Psoas muscle (tissue), 7 donors: ENCODE measurements at regions not wholly inside any gene's neighbourhood (a gene's known extent, or its start where the extent isn't known, plus 50 kb on each side); places are given as distances from the start of the nearest gene placed in this dataset.
"Not testable (repeated sequence)": the region's sequence is repeated elsewhere in the genome, so short reads cannot be mapped to it uniquely, and the experiment has no call there.

Source experiments
- ATAC-seq, 4 donors: fragments of 200-7000 bp; cut with Tn5 transposase; one replicate each; pipeline ENCODE4 v1.9.1; 2020; ENCODE audit warnings: moderate library complexity in 3 of 4, mild to moderate bottlenecking in 2 of 4
- DNase-seq, 2 donors: peaks; one replicate each; pipeline ENCODE4 v3.0.0-alpha.2; 2020
- H3K27ac ChIP-seq: fragments of 200-600 bp; one replicate; pipeline ENCODE4 v1.8.0; 2022
- H3K27me3 ChIP-seq, 3 donors: fragments of 200-600 bp in 1 of 3; one replicate each; pipeline versions ENCODE4 v1.6.1 to v1.8.0; 2013 to 2022; ENCODE audit warnings: low read length in 2 of 3, mild to moderate bottlenecking in 2 of 3, moderate library complexity in 1 of 3; ENCODE audit not compliant: insufficient read depth in 3 of 3
- H3K36me3 ChIP-seq, 2 donors: fragments of 200-600 bp in 1 of 2; one replicate each; pipeline versions ENCODE4 v1.6.1 to v1.8.0; 2013 to 2022; ENCODE audit warnings: low read depth in 1 of 2, mild to moderate bottlenecking in 1 of 2, moderate library complexity in 1 of 2; ENCODE audit not compliant: insufficient read depth in 1 of 2
- H3K4me1 ChIP-seq: fragments of 200-600 bp; one replicate; pipeline ENCODE4 v1.8.0; 2022
- H3K4me3 ChIP-seq: fragments of 200-600 bp; one replicate; pipeline ENCODE4 v1.8.0; 2022; ENCODE audit warnings: mild to moderate bottlenecking
- H3K9me3 ChIP-seq: fragments of 200-600 bp; one replicate; pipeline ENCODE4 v1.8.0; 2022
- WGBS, 3 donors: extraction: QIAGEN DNeasy Blood & Tissue Kit; methylation state at CpG; one replicate each; pipeline versions ENCODE4 v1.1.6 to v1.1.7; 2013; 5-methylcytosine and 5-hydroxymethylcytosine counted together
- intact Hi-C, 2 donors: fragments of 100-400 bp; cut with DNase I; formaldehyde crosslinking; loops; one replicate each; pipeline versions ENCODE4 v1.11.0 to v1.14.2; 2022
- TF ChIP-seq, protein P1 (sequence below): fragments of 200-600 bp; IDR thresholded peaks from one replicate; pipeline ENCODE4 v1.8.0; 2022; ENCODE audit warnings: antibody characterized with exemption
- donor health status: healthy with polysubstance abuse.
- donor health status: DM: no; HTN: no; CAD: no; lungs with moderate emphysema.
- donor health status: Bipolar disorder and iron deficiency.
- donor health status: healthy.
- donor health status: DM: yes; HTN: yes; CAD: no.
- donor health status: DM: no; HTN: no; CAD: no.
- donor health status: DM: yes; HTN: yes; CAD: no.

DNA sequence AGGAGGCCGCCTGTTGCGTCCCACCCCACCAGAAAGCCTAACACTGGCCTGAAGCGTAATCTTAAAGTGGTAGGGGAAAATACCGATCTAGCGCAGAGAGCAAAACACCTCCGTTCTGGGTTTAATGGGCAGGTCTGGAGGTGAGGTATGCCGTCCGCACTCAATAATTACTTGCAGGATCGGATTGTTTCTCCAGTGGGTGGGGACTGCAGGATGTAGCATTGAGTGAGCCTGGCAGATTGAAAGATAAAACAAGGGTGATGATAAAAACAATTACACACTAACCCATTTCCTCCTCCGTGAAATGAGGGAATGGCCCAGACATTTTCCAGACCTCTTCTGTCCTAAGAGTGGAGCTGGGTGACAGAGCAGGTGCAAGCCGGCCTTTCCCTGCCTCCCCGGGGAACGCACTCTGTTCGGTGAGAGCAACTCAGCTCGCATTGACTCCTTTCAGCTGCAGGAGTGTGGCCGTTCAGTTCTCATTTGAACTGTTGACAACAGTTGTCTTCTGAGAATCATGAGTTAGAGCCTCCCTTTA lies 110.2 kb upstream of the DOCK9 start:
- intact Hi-C loops, result no loop called here
- 16 to 22% (median 18%) methylated on average over 16 of the region's 16 CpGs for WGBS, 3 donors
- Histone ChIP-seq H3K9me3 (no peaks in the 10 kb centered on the region), H3K4me3 (peak overlapping the region; percentile 75), H3K4me1 (no peaks in the 10 kb centered on the region), H3K36me3 (no peaks in the 10 kb centered on the region), H3K27me3 (no peaks in the 10 kb centered on the region), H3K27ac (peak overlapping the region; percentile 83)
- TF ChIP-seq, protein P1, sequence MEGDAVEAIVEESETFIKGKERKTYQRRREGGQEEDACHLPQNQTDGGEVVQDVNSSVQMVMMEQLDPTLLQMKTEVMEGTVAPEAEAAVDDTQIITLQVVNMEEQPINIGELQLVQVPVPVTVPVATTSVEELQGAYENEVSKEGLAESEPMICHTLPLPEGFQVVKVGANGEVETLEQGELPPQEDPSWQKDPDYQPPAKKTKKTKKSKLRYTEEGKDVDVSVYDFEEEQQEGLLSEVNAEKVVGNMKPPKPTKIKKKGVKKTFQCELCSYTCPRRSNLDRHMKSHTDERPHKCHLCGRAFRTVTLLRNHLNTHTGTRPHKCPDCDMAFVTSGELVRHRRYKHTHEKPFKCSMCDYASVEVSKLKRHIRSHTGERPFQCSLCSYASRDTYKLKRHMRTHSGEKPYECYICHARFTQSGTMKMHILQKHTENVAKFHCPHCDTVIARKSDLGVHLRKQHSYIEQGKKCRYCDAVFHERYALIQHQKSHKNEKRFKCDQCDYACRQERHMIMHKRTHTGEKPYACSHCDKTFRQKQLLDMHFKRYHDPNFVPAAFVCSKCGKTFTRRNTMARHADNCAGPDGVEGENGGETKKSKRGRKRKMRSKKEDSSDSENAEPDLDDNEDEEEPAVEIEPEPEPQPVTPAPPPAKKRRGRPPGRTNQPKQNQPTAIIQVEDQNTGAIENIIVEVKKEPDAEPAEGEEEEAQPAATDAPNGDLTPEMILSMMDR, result no peak
- DNase-seq (no peak), ATAC-seq (peak; percentile 21 to 59 (median 26))

DNA sequence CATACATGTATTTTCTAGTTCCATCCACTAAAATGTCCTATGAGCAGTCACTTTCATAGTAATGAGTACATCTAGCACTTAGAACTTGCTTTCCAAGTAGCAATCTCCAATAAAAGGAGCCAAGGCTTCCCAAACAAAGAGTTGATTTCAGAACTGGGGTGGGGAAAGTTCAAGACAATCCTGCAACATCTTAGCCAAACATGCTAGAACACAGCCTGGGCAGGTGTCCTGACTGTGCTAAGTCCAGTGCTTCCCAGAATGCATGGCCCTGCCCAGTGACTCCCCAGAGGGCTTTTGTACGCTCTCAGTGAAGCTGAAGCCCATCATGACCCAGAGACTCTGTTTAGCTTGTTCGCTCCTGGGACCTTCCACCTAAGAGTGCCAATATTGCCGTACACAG lies 106.7 kb upstream of the UBAC2 start:
- Histone ChIP-seq H3K27ac (no peak overlapping the region), H3K9me3 (no peaks in the 10 kb centered on the region), H3K36me3 (no peaks in the 10 kb centered on the region), H3K4me1 (no peaks in the 10 kb centered on the region), H3K27me3 (no peaks in the 10 kb centered on the region), H3K4me3 (no peak overlapping the region)
- ATAC-seq (no peak), DNase-seq (no peak)
- TF ChIP-seq, protein P1, result no peak
- intact Hi-C loops, result loop anchor here in 1 of 2 donors (5.0 kb wide), 1 partner anchor 108 kb away; the partner anchor contains the start of gene UBAC2
- 64 to 68% (median 67%) methylated on average over 3 of the region's 3 CpGs for WGBS, 3 donors

DNA sequence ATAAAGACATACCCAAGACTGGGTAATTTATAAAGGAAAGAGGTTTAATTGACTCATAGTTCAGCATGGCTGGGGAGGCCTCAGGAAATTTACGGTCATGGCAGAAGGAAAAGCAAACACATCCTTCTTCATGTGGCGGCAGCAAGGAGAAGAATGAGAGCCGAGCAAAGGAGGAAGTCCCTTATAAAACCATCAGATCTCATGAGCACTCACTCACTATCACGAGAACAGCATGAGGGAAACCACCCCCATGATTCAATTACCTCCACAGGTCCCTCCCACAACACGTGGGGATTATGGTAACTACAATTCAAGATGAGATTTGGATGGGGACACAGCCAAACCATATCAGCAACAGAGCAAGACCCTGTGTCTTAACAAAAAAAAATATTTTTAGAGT lies 98.8 kb upstream of the UBAC2 start:
- H3K36me3 ChIP-seq, H3K4me3 ChIP-seq, DNase-seq, H3K9me3 ChIP-seq, ATAC-seq, H3K4me1 ChIP-seq, intact Hi-C loops, H3K27ac ChIP-seq: not testable (repeated sequence)
- 49 to 60% (median 51%) methylated on average over 5 of the region's 5 CpGs for WGBS, 3 donors
- H3K27me3 ChIP-seq, result peaks cover 0 to 13% (median 2%) of the 10 kb centered on the region in 3 donors

DNA sequence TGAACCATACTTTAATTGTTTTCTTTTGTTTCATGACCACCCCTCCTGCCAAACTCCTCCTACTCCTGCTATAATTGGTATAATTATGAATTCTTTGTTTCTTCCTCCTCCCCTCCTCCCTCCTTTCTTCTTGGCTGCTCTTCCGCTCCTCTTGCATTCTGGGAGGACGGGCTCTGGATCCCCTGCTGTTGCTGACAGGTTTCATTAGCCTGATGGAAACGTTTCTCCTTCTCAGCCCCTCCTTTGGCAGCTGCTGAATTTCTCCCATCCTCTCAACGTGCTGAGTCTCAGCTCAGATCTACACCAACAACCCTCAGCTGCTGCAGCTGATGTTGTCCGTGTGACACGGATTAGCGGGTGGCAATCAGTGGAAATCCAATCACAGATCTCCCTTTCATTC lies 97.1 kb upstream of the UBAC2 start:
- DNase-seq, result no peak
- Histone ChIP-seq H3K36me3 (no peaks in the 10 kb centered on the region), H3K27me3 (peaks cover 0 to 13% (median 2%) of the 10 kb centered on the region in 3 donors), H3K4me1 (no peaks in the 10 kb centered on the region), H3K9me3 (no peaks in the 10 kb centered on the region), H3K4me3 (no peak overlapping the region), H3K27ac (no peak overlapping the region)
- 13 to 24% (median 16%) methylated on average over 7 of the region's 7 CpGs for WGBS, 3 donors
- TF ChIP-seq, protein P1, result no peak
- intact Hi-C loops, result no loop called here
- ATAC-seq, result no peak

DNA sequence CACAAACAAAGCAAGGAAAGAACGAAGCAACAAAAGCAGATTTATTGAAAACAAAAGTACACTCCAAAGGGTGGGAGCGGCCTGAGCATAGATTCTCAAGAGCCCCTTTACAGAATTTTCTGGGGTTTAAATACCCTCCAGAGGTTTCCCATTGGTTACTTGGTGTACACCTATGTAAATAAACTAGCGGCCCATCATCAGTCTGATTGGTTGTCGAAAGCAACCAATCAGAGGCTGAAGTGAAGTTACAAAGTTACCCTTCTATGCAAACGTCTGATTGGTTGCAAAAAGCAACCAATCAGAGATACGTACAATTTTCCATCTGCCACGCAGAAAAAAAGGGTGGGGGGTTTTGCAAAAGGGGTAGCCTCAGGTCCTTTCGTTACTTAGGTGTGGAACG lies 96.3 kb upstream of the UBAC2 start:
- peaks cover 0 to 13% (median 2%) of the 10 kb centered on the region in 3 donors for H3K27me3 ChIP-seq
- no peak for ATAC-seq
- H3K4me1 ChIP-seq, result no peaks in the 10 kb centered on the region
- no peak for DNase-seq
- WGBS, 3 donors, result 87 to 89% (median 89%) methylated on average over 9 of the region's 9 CpGs
- H3K36me3 ChIP-seq, result no peaks in the 10 kb centered on the region
- H3K4me3 ChIP-seq, result no peak overlapping the region
- intact Hi-C loops, result no loop called here
- TF ChIP-seq, protein P1, result no peak
- H3K27ac ChIP-seq, result no peak overlapping the region
- no peaks in the 10 kb centered on the region for H3K9me3 ChIP-seq
